AG04450 (cell line): ENCODE measurements at regions not wholly inside any gene's neighbourhood (a gene's known extent, or its start where the extent isn't known, plus 50 kb on each side); places are given as distances from the start of the nearest gene placed in this dataset.
A peak's percentile ranks its signal among the peaks of the same experiment; 100 is the strongest.
"Not testable (repeated sequence)": the region's sequence is repeated elsewhere in the genome, so short reads cannot be mapped to it uniquely, and the experiment has no call there.

Experiments
- CTCF ChIA-PET: fragments of 300-600, 350-600 bp; formaldehyde crosslinking; extraction: SDS; loops from one replicate; lab custom pipeline; 2022; ENCODE audit warnings: antibody characterized with exemption, inconsistent platforms; lab: Charles Lee
- POLR2A ChIA-PET: fragments of 350-600 bp; formaldehyde crosslinking; extraction: SDS; loops from one replicate; lab custom pipeline; 2021; ENCODE audit warnings: antibody characterized with exemption, inconsistent platforms; lab: Yijun Ruan, JAX
- DNase-seq: peaks from one replicate; pipeline ENCODE4 v3.0.0-alpha.2; 2011; ENCODE audit warnings: low read depth, low spot score
- H3K27ac ChIP-seq: one replicate; pipeline ENCODE4 v1.5.1; 2012; ENCODE audit warnings: low read depth, low read length, control low read depth
- H3K27me3 ChIP-seq: one replicate; pipeline ENCODE4 v1.6.0; 2012; ENCODE audit warnings: low read length; ENCODE audit not compliant: control insufficient read depth, insufficient read depth
- H3K4me3 ChIP-seq: 2 replicates; pipeline ENCODE4 v1.5.1; 2011; ENCODE audit warnings: mild to moderate bottlenecking, low read depth, low read length, control low read depth
- H3K9me3 ChIP-seq: 2 replicates; pipeline ENCODE4 v1.5.1; 2012; ENCODE audit warnings: low read length; ENCODE audit not compliant: control insufficient read depth, insufficient read depth
- TF ChIP-seq, protein P1 (sequence below): IDR thresholded peaks from 2 replicates; pipeline ENCODE4 v1.5.1; 2011; ENCODE audit warnings: low read depth, low read length, control low read depth, inconsistent platforms

DNA sequence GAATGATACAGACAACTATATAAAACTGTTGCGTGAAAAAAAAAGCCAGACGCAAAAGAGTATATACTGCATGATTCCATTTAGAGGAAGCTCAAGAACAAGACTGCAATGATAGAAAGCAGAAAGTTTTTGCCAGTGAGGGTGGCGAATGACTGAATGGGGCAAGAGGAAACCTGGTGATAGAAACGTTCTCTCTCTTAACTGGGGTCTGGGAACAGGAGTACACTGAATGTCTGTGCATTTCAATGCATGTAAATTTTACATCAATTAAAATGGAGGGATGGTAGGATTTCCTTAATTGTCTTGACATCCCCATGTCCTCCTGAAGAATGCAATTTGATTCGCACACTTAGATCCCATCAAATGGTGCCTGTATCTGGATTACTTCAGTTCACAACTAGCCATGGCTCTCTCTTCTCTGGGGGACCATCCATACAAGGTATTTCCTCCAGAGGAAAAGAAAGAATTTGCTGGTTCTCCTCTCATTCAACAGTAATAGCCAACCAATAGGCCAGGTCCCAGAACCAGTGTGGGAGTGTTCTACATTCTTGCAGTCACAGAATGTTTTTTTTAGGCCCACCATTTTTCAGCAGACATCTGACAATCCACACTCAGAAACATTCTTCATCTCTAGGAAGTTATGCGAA, 221.0 kb upstream of the KLF14 start:
- TF ChIP-seq, protein P1, sequence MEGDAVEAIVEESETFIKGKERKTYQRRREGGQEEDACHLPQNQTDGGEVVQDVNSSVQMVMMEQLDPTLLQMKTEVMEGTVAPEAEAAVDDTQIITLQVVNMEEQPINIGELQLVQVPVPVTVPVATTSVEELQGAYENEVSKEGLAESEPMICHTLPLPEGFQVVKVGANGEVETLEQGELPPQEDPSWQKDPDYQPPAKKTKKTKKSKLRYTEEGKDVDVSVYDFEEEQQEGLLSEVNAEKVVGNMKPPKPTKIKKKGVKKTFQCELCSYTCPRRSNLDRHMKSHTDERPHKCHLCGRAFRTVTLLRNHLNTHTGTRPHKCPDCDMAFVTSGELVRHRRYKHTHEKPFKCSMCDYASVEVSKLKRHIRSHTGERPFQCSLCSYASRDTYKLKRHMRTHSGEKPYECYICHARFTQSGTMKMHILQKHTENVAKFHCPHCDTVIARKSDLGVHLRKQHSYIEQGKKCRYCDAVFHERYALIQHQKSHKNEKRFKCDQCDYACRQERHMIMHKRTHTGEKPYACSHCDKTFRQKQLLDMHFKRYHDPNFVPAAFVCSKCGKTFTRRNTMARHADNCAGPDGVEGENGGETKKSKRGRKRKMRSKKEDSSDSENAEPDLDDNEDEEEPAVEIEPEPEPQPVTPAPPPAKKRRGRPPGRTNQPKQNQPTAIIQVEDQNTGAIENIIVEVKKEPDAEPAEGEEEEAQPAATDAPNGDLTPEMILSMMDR = no peak
- POLR2A ChIA-PET = no interaction called here
- CTCF ChIA-PET = interaction anchor here (2.5 to 6.6 kb wide), 2 partner anchors 27 to 58 kb away, joined by 8 to 37 read pairs; no protein-coding TSS in a partner anchor
- H3K27me3 ChIP-seq = no peaks in the 10 kb centered on the region
- H3K27ac ChIP-seq = peak overlapping the region; percentile 0
- no peak for DNase-seq
- H3K4me3 ChIP-seq = no peak overlapping the region
- H3K9me3 ChIP-seq = no peaks in the 10 kb centered on the region

DNA sequence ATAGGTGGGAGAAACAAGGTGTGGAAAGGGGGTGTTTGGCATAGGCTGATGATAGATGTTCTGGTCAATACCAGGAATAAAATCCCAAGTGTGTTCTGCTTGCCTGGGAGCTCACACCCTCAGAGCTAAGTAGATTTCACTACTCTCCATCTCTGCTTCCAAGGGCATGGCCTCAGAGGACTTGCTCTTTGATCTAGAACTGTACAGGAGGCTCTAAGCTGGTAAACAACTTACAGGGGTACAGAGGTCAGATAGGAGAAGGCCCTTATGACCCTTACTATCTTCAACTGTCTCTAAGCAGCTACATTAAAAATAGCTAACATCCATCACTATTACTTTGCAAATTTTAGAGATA, 221.5 kb upstream of the KLF14 start:
- Histone ChIP-seq H3K27ac (peak overlapping the region; percentile 0), H3K27me3 (no peaks in the 10 kb centered on the region)
- CTCF ChIA-PET = interaction anchor here (2.5 to 6.6 kb wide), 2 partner anchors 27 to 59 kb away, joined by 8 to 37 read pairs; no protein-coding TSS in a partner anchor

DNA sequence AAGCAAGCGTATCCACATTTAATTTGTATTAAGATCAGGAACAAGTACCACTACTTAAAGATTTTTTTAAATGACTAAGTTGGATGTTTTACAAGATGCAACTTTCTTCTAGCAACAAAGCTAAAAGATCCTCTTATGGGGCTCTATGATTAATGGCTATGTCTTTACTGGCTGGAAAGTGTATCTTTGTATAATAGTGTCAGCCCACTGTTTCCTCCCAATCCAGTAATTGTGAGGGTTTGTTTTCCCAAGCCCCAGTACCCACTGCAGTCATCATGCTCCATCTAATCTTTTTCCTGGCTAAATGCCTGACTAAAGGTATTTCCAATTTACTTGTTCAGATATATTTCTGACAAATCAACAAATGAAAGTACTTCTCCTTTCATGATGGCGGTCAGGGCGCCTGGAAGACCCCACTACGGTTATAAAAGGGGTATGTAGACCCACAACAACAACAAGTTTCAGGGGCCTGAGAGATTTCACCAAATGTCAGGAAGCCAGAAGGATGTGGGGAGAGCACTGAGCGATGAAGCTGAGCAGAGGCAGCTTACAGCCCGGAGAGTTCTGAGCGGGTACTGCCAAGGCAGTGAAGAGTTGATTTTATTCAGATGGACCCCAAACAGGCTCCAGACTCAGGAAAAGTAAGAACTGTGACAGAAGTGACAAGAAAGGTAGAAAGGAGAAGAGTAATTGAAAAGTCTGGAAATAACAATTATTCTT, 222.6 kb upstream of the KLF14 start:
- no peak for DNase-seq
- TF ChIP-seq, protein P1 = no peak
- POLR2A ChIA-PET = no interaction called here
- H3K4me3 ChIP-seq = no peak overlapping the region
- H3K27ac ChIP-seq = peak overlapping the region; percentile 70
- no peaks in the 10 kb centered on the region for H3K27me3 ChIP-seq
- CTCF ChIA-PET = interaction anchor here (2.5 to 6.6 kb wide), 4 partner anchors 9 to 60 kb away, joined by 8 to 60 read pairs (median 28); no protein-coding TSS in a partner anchor
- no peaks in the 10 kb centered on the region for H3K9me3 ChIP-seq

More for the DNA sequence above, 221.5 kb upstream of the KLF14 start:
- TF ChIP-seq, protein P1 = no peak
- Histone ChIP-seq H3K9me3 (no peaks in the 10 kb centered on the region), H3K4me3 (no peak overlapping the region)
- POLR2A ChIA-PET = no interaction called here
- no peak for DNase-seq

DNA sequence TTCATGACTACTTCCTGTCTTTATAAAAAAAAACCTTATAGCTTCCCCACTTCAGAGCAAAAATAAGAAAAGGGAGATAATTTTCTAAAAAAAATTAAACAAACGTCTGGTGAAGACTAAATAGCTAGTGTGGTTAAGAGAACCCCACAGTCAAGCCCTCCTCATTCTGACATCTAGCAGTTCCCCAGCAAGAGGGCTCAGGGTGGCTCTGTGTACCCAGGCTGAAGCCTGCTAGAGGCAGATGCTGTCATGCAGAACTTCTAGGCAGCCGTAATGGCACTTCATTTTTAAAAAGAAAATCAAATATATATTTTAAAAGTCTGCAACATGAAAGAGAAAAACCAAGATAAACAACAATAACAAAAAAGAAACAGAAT, 223.1 kb upstream of the KLF14 start:
- no peaks in the 10 kb centered on the region for H3K27me3 ChIP-seq
- H3K4me3 ChIP-seq = no peak overlapping the region
- POLR2A ChIA-PET = no interaction called here
- TF ChIP-seq, protein P1 = no peak
- CTCF ChIA-PET = interaction anchor here (4.1 to 6.6 kb wide), 3 partner anchors 10 to 61 kb away, joined by 20 to 60 read pairs (median 37); no protein-coding TSS in a partner anchor
- peak overlapping the region; percentile 25 for H3K27ac ChIP-seq
- no peak for DNase-seq
- H3K9me3 ChIP-seq = no peaks in the 10 kb centered on the region

DNA sequence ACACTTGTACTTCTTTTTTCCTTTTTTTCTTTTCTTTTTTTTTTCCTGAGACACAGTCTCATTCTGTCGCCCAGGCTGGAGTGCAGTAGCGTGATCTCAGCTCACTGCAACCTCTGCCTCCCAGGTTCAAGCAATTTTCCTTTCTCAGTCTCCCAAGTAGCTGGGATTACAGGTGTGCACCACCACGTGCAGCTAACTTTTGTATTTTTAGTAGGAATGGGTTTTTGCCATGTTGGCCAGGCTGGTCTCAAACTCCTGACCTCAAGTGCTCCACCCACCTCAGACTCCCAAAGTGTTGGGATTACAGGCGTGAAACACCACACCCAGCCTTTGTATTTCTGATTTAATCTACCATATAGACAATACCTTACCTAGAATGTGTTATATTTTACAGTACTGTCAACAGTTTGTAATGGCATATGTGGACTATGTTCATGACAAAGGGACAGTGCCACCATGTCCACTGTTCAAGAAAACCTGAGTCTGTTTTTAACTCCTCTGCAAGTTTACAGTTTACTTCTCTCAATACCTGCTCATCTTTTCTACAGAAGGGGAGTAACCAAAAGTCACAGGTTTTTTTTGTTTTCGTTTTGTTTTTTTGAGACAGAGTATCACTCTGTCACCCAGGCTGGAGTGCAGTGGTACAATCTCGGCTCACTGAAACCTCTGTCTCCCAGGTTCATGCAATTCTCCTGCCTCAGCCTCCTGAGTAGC, 223.9 kb upstream of the KLF14 start:
- CTCF ChIA-PET = interaction anchor here (0.6 to 6.6 kb wide), 5 partner anchors 11 to 84 kb away, joined by 3 to 60 read pairs (median 20); no protein-coding TSS in a partner anchor
- DNase-seq, H3K4me3 ChIP-seq, H3K9me3 ChIP-seq, H3K27me3 ChIP-seq, H3K27ac ChIP-seq: not testable (repeated sequence)
- POLR2A ChIA-PET = interaction anchor here (0.7 kb wide), 1 partner anchor 63 kb away, joined by 3 read pairs; no protein-coding TSS in a partner anchor
